GM23248 (cell line): ENCODE measurements at regions not wholly inside any gene's neighbourhood (a gene's known extent, or its start where the extent isn't known, plus 50 kb on each side); places are given as distances from the start of the nearest gene placed in this dataset.

ENCODE experiments used
- DNase-seq: peaks from one replicate; pipeline ENCODE4 v3.0.0-alpha.2; 2015
- H2AFZ ChIP-seq: fragments of 200-600 bp; sonication (generic); 2 replicates; pipeline ENCODE4 v1.6.1; 2016; ENCODE audit warnings: antibody characterized with exemption
- H3F3A ChIP-seq: fragments of 200-600 bp; sonication (generic); 2 replicates; pipeline ENCODE4 v1.6.1; 2016; ENCODE audit warnings: mild to moderate bottlenecking, antibody characterized with exemption, mixed run types; ENCODE audit not compliant: insufficient read depth
- H3K27ac ChIP-seq: fragments of 200-600 bp; sonication (generic); 2 replicates; pipeline ENCODE4 v1.5.1; 2016; ENCODE audit warnings: mild to moderate bottlenecking
- H3K27me3 ChIP-seq: fragments of 200-600 bp; sonication (generic); replicated peaks from 2 replicates; pipeline ENCODE4 v1.6.1; 2016; ENCODE audit warnings: mild to moderate bottlenecking; ENCODE audit not compliant: insufficient read depth
- H3K36me3 ChIP-seq: fragments of 200-600 bp; sonication (generic); 2 replicates; pipeline ENCODE4 v1.6.1; 2016; ENCODE audit warnings: low read depth, mild to moderate bottlenecking
- H3K4me1 ChIP-seq: fragments of 200-600 bp; sonication (generic); 2 replicates; pipeline ENCODE4 v1.6.1; 2016; ENCODE audit warnings: mild to moderate bottlenecking; ENCODE audit not compliant: insufficient read depth
- H3K4me2 ChIP-seq: fragments of 200-600 bp; sonication (generic); one replicate; pipeline ENCODE4 v1.6.1; 2016; ENCODE audit warnings: mild to moderate bottlenecking; ENCODE audit not compliant: unreplicated experiment
- H3K4me3 ChIP-seq: fragments of 200-600 bp; sonication (generic); 2 replicates; pipeline ENCODE4 v1.5.1; 2016; ENCODE audit warnings: mild to moderate bottlenecking
- H3K79me2 ChIP-seq: fragments of 200-600 bp; sonication (generic); 2 replicates; pipeline ENCODE4 v1.6.1; 2016; ENCODE audit warnings: mild to moderate bottlenecking; ENCODE audit not compliant: insufficient read depth
- H3K9ac ChIP-seq: fragments of 200-600 bp; sonication (generic); 2 replicates; pipeline ENCODE4 v1.6.1; 2016; ENCODE audit warnings: mild to moderate bottlenecking
- H3K9me2 ChIP-seq: fragments of 200-600 bp; sonication (generic); 2 replicates; pipeline ENCODE4 v1.6.1; 2016; ENCODE audit warnings: mixed run types, mild to moderate bottlenecking, moderate library complexity; ENCODE audit not compliant: insufficient read depth
- H3K9me3 ChIP-seq: fragments of 200-600 bp; sonication (generic); one replicate; pipeline ENCODE4 v1.6.1; 2017; ENCODE audit warnings: low read depth
- H4K20me1 ChIP-seq: fragments of 200-600 bp; sonication (generic); 2 replicates; pipeline ENCODE4 v1.6.0; 2016; ENCODE audit not compliant: insufficient read depth
- EZH2 ChIP-seq: fragments of 200-600 bp; sonication (generic); IDR thresholded peaks from 2 replicates; pipeline ENCODE4 v1.6.1; 2018; ENCODE audit warnings: antibody characterized with exemption, mild to moderate bottlenecking; ENCODE audit not compliant: insufficient read depth, poor library complexity, severe bottlenecking
- EZH2phosphoT487 ChIP-seq: fragments of 200-600 bp; sonication (generic); IDR thresholded peaks from 2 replicates; pipeline ENCODE4 v1.6.1; 2018; ENCODE audit warnings: antibody characterized with exemption, moderate library complexity, mild to moderate bottlenecking, low read depth; ENCODE audit not compliant: insufficient read depth
- WGBS, 2 experiments: methylation state at CpG; one replicate each; pipeline ENCODE4 v1.1.6; 2015 to 2017; ENCODE audit warnings: low lambda C conversion rate in 2 of 2, low coverage in 1 of 2; ENCODE audit errors: missing lambda C conversion rate in 2 of 2; 5-methylcytosine and 5-hydroxymethylcytosine counted together
- in situ Hi-C: fragments of 300-500 bp; cut with MboI; formaldehyde crosslinking; loops from 2 replicates; pipeline ENCODE4 v1.15.0; 2020

DNA sequence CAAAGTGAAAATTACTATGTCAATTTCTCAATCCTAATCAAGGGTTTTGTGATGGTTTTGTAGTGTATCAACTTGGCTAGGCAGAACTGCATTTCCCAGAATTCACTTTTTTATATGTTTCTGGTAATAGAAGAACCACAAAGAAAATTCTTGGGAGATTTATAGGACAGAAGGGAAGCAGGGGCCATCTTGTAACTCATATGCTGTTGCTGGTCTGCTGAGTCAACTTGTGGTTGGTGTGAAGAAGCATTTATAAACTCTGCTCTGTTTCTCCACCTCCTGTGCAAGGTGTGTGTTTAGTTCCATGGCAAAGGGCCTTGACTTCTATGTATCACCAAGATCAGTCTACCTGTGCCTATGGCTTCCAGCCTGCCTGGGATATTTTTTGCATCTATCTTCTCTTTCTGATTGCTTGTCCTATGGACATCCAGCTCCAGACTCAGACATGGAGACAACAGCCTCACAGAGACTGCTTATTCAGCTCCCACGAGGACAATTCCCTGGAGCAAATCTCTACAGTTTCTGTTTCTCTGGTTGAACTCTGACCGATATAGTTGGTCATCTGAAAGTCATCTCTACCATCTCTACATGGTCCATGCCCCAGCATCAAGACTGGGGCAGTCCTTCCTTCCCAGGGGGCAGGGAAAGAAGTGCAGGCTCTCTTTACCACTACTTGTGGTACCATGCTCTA is 364.3 kb upstream of the DDHD1 start:
- Histone ChIP-seq H3K9me3 (no peaks in the 10 kb centered on the region), H3K79me2 (no peaks in the 10 kb centered on the region), H3F3A (peaks cover 36% of the 10 kb centered on the region), H2AFZ (no peak overlapping the region), H3K9ac (no peak overlapping the region), H4K20me1 (no peaks in the 10 kb centered on the region), H3K9me2 (no peaks in the 10 kb centered on the region), H3K4me1 (peaks cover 39% of the 10 kb centered on the region), H3K4me3 (no peak overlapping the region), H3K27me3 (no peaks in the 10 kb centered on the region), H3K27ac (peak overlapping the region; percentile 57), H3K36me3 (no peaks in the 10 kb centered on the region; the same call in 1 of the 2 replicates), H3K4me2 (peak overlapping the region; percentile 55)
- 45 to 46% methylated on average over 2 of the region's 2 CpGs for WGBS, 2 experiments
- TF ChIP-seq EZH2phosphoT487 (no peak), EZH2 (no peak)
- peak; percentile 70 for DNase-seq
- in situ Hi-C loops = no loop called here

DNA sequence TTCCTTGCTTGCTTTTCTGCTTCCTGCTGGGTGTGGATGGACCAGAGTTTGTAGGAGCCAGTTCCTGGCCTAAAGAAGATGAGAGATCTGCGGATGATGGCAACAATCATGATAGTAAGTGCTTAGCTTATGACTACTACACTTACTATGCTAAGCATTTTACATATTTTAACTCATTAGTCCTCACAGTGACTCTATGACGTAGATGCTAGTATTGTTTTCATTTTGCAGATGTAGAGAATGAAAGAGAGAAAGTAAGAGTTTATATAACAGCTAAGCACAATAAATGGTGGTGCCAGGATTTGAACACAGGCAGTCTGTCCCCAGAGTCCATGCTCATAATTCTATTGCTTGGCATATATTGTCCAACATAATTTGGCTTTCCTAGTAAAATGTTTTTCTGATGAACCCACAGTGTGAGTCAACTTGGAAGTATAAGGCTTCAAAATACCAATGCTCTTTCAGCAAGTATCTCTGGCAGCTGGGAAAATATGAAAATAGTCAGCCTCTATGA is 363.2 kb upstream of the DDHD1 start:
- peak; percentile 89 for DNase-seq
- TF ChIP-seq EZH2 = no peak
- TF ChIP-seq EZH2phosphoT487 = no peak
- no peaks in the 10 kb centered on the region for H3K27me3 ChIP-seq
- H3K9me2 ChIP-seq = no peaks in the 10 kb centered on the region
- WGBS, 2 experiments = 0 to 1% methylated on average over 2 of the region's 2 CpGs
- no peaks in the 10 kb centered on the region for H4K20me1 ChIP-seq
- no peak overlapping the region for H2AFZ ChIP-seq
- H3K4me3 ChIP-seq = peak overlapping the region; percentile 43
- peak overlapping the region; percentile 55 for H3K4me2 ChIP-seq
- peaks cover 36% of the 10 kb centered on the region for H3F3A ChIP-seq
- peaks cover 39% of the 10 kb centered on the region for H3K4me1 ChIP-seq
- no peak overlapping the region for H3K9ac ChIP-seq
- in situ Hi-C loops = no loop called here
- H3K27ac ChIP-seq = peak overlapping the region; percentile 57
- no peaks in the 10 kb centered on the region for H3K36me3 ChIP-seq
- no peaks in the 10 kb centered on the region for H3K9me3 ChIP-seq
- no peaks in the 10 kb centered on the region for H3K79me2 ChIP-seq

DNA sequence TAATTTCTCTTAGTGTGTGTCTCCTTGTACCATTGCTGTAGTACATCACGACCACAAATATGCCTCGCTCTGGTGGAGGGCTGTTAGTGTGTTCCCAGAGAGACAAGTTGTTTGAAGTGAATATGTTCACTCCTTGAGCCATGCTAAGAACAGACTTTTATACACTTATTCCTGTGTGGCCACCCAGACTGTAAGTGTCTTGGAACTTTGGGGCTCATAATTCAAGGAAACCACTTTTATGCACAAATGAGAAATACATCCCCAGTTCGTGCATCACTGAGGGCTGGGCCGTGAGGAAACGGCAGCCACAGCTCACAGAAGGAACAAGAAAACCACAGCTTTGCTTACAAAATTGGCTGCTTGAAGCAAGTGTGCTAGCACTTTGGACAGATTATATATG is 362.2 kb upstream of the DDHD1 start:
- Histone ChIP-seq H3K9me2 (no peaks in the 10 kb centered on the region), H3K27me3 (no peaks in the 10 kb centered on the region), H2AFZ (no peak overlapping the region), H3K4me2 (no peak overlapping the region), H3K27ac (no peak overlapping the region), H3K4me1 (peaks cover 39% of the 10 kb centered on the region), H3F3A (peaks cover 36% of the 10 kb centered on the region), H3K4me3 (no peak overlapping the region), H4K20me1 (no peaks in the 10 kb centered on the region), H3K9me3 (no peaks in the 10 kb centered on the region), H3K79me2 (no peaks in the 10 kb centered on the region), H3K9ac (no peak overlapping the region), H3K36me3 (no peaks in the 10 kb centered on the region)
- 90% methylated on average over 5 of the region's 5 CpGs for WGBS, 2 experiments
- in situ Hi-C loops = no loop called here
- no peak for DNase-seq
- TF ChIP-seq EZH2 (no peak), EZH2phosphoT487 (no peak)

DNA sequence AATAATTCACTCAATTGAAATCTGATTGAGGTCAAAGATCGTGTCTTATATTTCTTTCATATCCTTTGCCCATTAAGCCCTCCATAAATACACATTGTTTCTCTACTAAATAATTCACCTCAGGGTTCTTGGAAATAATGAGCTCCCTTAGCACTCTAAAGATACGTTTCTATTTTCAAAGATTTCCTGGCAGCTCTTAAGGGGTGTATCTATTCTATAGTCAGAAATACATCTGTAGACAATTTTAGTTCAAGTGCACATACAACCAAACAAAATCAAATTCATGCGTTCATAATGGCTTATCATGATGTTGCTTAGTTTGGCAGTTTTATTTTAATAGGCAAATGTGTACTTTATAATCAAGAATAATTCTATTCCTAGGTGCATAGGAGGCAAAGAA is 361.1 kb upstream of the DDHD1 start:
- no peaks in the 10 kb centered on the region for H3K36me3 ChIP-seq
- no peaks in the 10 kb centered on the region for H3K79me2 ChIP-seq
- DNase-seq = no peak
- no peak overlapping the region for H3K4me2 ChIP-seq
- no peak overlapping the region for H3K27ac ChIP-seq
- H3F3A ChIP-seq = peaks cover 43% of the 10 kb centered on the region
- no peaks in the 10 kb centered on the region for H3K27me3 ChIP-seq
- TF ChIP-seq EZH2phosphoT487 (no peak), EZH2 (no peak)
- H4K20me1 ChIP-seq = no peaks in the 10 kb centered on the region
- no peak overlapping the region for H2AFZ ChIP-seq
- no peaks in the 10 kb centered on the region for H3K9me2 ChIP-seq
- peaks cover 45% of the 10 kb centered on the region for H3K4me1 ChIP-seq
- H3K9ac ChIP-seq = no peak overlapping the region
- in situ Hi-C loops = no loop called here
- WGBS, 2 experiments = 89 to 91% methylated on average over 3 of the region's 3 CpGs
- no peaks in the 10 kb centered on the region for H3K9me3 ChIP-seq
- no peak overlapping the region for H3K4me3 ChIP-seq
